ENCODE measurements at regions not wholly inside any gene's neighbourhood (a gene's known extent, or its start where the extent isn't known, plus 50 kb on each side); places are given as distances from the start of the nearest gene placed in this dataset.

- no peak for DNase-seq (ENCODE audit: insufficient read length, low spot score)
- TF ChIP-seq POLR2A (IDR thresholded peaks at IDR 0.05; ENCODE audit: low read depth, low read length) (no peak), TAF1 (IDR thresholded peaks at IDR 0.05; ENCODE audit: low read depth, low read length) (no peak), POLR2AphosphoS5 (IDR thresholded peaks at IDR 0.05; ENCODE audit: low read depth, low read length) (no peak), SPI1 (IDR thresholded peaks at IDR 0.05; ENCODE audit: low read depth, low read length) (no peak), PAX5 (IDR thresholded peaks at IDR 0.05; ENCODE audit: insufficient read depth, low read length, severe bottlenecking) (no peak), POU2F2 (IDR thresholded peaks at IDR 0.05; ENCODE audit: low read depth, low read length) (no peak)
- FAIRE-seq, result no peak
Measured at GRCh38 chr3:193796089-193796488, 203.1 kb downstream of the OPA1 start.

DNA sequence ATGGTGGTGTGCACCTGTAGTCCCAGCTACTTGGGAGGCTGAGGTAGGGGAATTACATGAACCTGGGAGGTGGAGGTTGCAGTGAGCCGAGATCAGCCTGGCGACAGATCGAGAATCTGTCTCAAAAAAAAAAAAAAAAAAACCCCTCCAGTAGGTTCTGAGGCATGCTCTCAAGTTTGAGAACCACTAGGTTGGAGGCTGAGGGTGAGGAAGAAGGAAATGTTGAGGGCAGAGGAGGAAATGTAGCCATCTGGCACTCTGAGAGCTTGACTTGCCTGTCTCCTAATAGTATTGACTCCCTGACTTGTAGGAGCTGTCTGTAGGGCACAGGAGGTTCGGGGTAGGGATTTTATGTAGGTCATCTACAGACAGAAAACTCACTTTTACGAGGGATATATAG, 204.6 kb downstream of the OPA1 start:
- no peak for FAIRE-seq
- DNase-seq (ENCODE audit: insufficient read length, low spot score), result no peak
- TF ChIP-seq POLR2AphosphoS5 (IDR thresholded peaks at IDR 0.05; ENCODE audit: low read depth, low read length) (no peak), POU2F2 (IDR thresholded peaks at IDR 0.05; ENCODE audit: low read depth, low read length) (no peak), TAF1 (IDR thresholded peaks at IDR 0.05; ENCODE audit: low read depth, low read length) (no peak), POLR2A (IDR thresholded peaks at IDR 0.05; ENCODE audit: low read depth, low read length) (no peak)

GRCh38 chr3:193798051-193798450, 205.0 kb downstream of the OPA1 start:
- no peak for TF ChIP-seq POU2F2 (IDR thresholded peaks at IDR 0.05; ENCODE audit: low read depth, low read length)
- DNase-seq (ENCODE audit: insufficient read length, low spot score) (no peak), FAIRE-seq (no peak)

DNA sequence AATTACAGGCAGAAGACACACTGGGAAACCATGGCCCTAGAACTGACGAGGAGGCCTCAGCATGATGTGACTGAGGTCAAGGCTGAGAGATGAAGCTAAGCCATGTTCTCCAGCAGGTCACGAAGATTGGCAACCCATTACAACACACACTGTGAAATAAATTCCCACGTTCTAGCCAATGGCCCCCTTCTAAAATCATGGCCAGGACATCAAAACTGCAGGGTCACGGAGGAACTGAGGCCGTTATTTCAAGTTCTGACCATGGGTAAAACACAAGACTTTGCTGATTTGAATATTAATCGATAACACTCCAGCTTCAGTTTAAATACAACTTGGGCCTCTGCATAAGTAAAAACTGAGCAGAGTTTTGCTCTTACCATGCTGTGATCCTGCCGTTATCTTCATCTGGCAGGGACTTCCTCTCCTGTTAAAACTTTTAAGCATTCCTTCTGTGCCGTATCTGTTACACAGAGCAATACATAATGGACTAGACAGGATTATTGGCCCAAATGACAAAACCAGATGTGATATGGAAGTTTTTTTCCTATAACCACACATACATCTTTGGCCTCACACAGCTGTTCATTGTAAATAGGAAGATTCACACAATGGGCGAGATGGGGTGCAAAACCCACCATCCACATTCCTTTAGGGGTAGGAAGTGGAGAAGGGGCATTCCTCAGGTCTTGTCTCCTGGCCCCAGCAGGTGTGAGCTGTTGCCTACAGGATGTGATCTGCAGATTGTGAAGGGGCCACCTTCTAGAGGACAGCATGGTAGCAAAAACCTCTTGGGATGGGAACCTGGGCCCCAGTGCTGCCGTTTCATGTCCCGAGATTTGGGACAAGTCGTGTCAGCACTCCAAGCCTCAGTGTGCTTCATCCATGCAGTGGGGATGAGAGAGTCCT, 207.4 kb downstream of the OPA1 start:
- FAIRE-seq (no peak), DNase-seq (ENCODE audit: insufficient read length, low spot score) (no peak)
- TF ChIP-seq POLR2AphosphoS5 (IDR thresholded peaks at IDR 0.05; ENCODE audit: low read depth, low read length) (no peak), TAF1 (IDR thresholded peaks at IDR 0.05; ENCODE audit: low read depth, low read length) (no peak), SPI1 (IDR thresholded peaks at IDR 0.05; ENCODE audit: low read depth, low read length) (no peak), POU2F2 (IDR thresholded peaks at IDR 0.05; ENCODE audit: low read depth, low read length) (no peak)

DNA sequence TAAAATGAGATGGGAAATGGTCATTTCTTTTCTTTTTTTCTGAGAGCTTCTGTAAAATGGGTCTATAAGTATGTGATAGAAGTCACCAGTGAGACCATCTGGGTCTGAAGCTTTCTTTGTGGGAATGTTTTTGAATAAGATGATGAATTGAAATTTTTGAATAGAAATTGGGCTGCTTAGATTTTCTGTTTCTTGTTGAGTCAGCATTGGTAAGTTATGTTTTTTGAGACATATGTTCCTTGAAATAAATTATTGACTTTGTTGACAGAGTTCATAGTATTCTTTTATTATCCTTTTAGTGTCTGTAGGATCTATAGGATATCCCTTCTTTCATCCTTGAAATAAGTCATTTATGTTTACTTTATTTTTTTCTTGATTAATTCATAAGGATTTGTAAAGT, 208.1 kb downstream of the OPA1 start:
- no peak for DNase-seq (ENCODE audit: insufficient read length, low spot score)
- FAIRE-seq, result no peak
- TF ChIP-seq TAF1 (IDR thresholded peaks at IDR 0.05; ENCODE audit: low read depth, low read length), result no peak

DNA sequence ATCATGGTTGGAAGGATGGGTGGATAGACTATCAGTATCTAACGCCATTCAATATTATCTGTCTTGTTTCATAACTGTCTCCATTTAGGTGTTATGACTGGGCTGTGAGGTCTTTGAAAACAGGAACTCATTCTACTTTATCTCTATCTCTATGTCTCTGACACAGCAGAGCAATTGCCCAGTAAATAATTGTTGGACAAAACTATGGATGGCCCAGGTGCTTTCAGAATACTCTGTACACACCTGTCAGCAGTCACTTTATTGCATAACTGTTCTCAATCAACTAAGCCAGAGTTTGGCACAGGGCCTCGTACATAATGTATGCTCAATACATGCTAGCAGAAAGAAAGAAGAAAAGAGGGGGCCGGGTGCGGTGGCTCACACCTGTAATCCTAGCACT, 210.3 kb downstream of the OPA1 start:
- FAIRE-seq (no peak), DNase-seq (ENCODE audit: insufficient read length, low spot score) (no peak)
- TF ChIP-seq TAF1 (IDR thresholded peaks at IDR 0.05; ENCODE audit: low read depth, low read length) (no peak), PAX5 (IDR thresholded peaks at IDR 0.05; ENCODE audit: insufficient read depth, low read length, severe bottlenecking) (no peak), POU2F2 (IDR thresholded peaks at IDR 0.05; ENCODE audit: low read depth, low read length) (no peak), POLR2AphosphoS5 (IDR thresholded peaks at IDR 0.05; ENCODE audit: low read depth, low read length) (no peak), POLR2A (IDR thresholded peaks at IDR 0.05; ENCODE audit: low read depth, low read length) (no peak), SPI1 (IDR thresholded peaks at IDR 0.05; ENCODE audit: low read depth, low read length) (no peak)

DNA sequence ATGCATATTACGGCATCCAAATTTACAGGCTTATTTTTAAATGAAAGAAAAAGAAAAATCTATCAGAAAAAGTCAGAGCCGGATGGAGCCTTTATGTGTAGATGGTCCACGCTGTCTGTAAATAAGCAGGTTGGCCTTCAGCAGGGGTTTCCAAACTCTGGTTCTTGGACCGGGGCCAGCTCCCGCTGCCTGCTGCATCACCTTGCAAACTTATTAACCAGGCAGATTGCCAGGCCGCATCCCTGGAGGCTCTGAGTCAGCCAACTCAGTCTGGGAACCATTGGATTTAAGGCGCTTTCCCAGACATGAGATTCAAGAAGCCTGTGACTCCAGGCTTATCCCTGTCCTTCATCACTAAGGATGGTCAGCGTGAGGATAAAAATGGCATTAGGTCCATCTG, 212.4 kb downstream of the OPA1 start:
- no peak for TF ChIP-seq TAF1 (IDR thresholded peaks at IDR 0.05; ENCODE audit: low read depth, low read length)
- no peak for TF ChIP-seq POU2F2 (IDR thresholded peaks at IDR 0.05; ENCODE audit: low read depth, low read length)
- no peak for TF ChIP-seq SPI1 (IDR thresholded peaks at IDR 0.05; ENCODE audit: low read depth, low read length)
- TF ChIP-seq POLR2AphosphoS5 (IDR thresholded peaks at IDR 0.05; ENCODE audit: low read depth, low read length), result no peak
- no peak for TF ChIP-seq PAX5 (IDR thresholded peaks at IDR 0.05; ENCODE audit: insufficient read depth, low read length, severe bottlenecking)
- no peak for TF ChIP-seq POLR2A (IDR thresholded peaks at IDR 0.05; ENCODE audit: low read depth, low read length)
- no peak for FAIRE-seq
- no peak for DNase-seq (ENCODE audit: insufficient read length, low spot score)

- FAIRE-seq (no peak), DNase-seq (ENCODE audit: insufficient read length, low spot score) (no peak)
- TF ChIP-seq POU2F2 (IDR thresholded peaks at IDR 0.05; ENCODE audit: low read depth, low read length), result no peak
- TF ChIP-seq SPI1 (IDR thresholded peaks at IDR 0.05; ENCODE audit: low read depth, low read length), result no peak
- TF ChIP-seq POLR2A (IDR thresholded peaks at IDR 0.05; ENCODE audit: low read depth, low read length), result no peak
- TF ChIP-seq PAX5 (IDR thresholded peaks at IDR 0.05; ENCODE audit: insufficient read depth, low read length, severe bottlenecking), result no peak
- no peak for TF ChIP-seq TAF1 (IDR thresholded peaks at IDR 0.05; ENCODE audit: low read depth, low read length)
- TF ChIP-seq POLR2AphosphoS5 (IDR thresholded peaks at IDR 0.05; ENCODE audit: low read depth, low read length), result no peak
Measured at GRCh38 chr3:193808317-193808716, 215.3 kb downstream of the OPA1 start.

- no peak for FAIRE-seq
- no peak for DNase-seq (ENCODE audit: insufficient read length, low spot score)
- TF ChIP-seq POU2F2 (IDR thresholded peaks at IDR 0.05; ENCODE audit: low read depth, low read length) (no peak), TAF1 (IDR thresholded peaks at IDR 0.05; ENCODE audit: low read depth, low read length) (no peak)
Measured at GRCh38 chr3:193809106-193809505, 216.1 kb downstream of the OPA1 start.

DNA sequence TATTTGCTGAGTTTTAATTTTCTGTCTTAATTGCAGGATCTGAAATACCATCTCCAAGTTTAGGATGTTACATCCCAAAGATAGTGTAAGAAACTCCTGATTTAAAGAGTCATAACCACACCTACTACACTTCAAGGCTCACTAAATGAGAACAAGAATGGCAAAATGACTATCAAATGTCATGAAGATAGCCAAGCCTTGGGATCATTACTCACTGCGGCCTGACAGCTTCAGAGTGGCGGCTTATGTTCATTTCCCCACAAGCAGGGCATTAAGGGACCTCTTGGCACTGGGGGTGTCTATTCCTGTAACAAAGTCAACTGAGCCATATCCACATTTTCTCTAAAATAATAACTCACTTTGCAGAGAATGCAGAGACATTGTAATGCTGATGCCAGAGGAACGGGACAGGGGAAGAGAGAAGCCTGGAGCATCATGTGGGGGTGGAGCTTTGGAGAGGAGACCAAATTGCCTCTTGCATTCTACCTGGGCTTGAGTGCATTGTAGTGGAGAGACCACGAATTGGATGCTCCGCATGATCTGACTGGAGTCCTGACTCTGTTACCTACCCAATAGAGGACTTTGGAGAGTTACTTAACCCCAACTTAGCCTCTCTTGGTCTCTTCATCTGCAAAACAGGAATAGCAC, 219.2 kb downstream of the OPA1 start:
- no peak for DNase-seq (ENCODE audit: insufficient read length, low spot score)
- TF ChIP-seq TAF1 (IDR thresholded peaks at IDR 0.05; ENCODE audit: low read depth, low read length) (no peak), PAX5 (IDR thresholded peaks at IDR 0.05; ENCODE audit: insufficient read depth, low read length, severe bottlenecking) (no peak), POLR2AphosphoS5 (IDR thresholded peaks at IDR 0.05; ENCODE audit: low read depth, low read length) (no peak), POLR2A (IDR thresholded peaks at IDR 0.05; ENCODE audit: low read depth, low read length) (no peak), SPI1 (IDR thresholded peaks at IDR 0.05; ENCODE audit: low read depth, low read length) (no peak), POU2F2 (IDR thresholded peaks at IDR 0.05; ENCODE audit: low read depth, low read length) (no peak)
- no peak for FAIRE-seq
